WTC11 (cell line): ENCODE measurements at regions not wholly inside any gene's neighbourhood (a gene's known extent, or its start where the extent isn't known, plus 50 kb on each side); places are given as distances from the start of the nearest gene placed in this dataset.

Source experiments
- CREB1 ChIP-seq: sonication (generic); formaldehyde crosslinking; IDR thresholded peaks from 2 replicates; pipeline ENCODE4 v1.8.0; 2023; ENCODE audit warnings: mild to moderate bottlenecking, missing genetic modification reagents
- CTCF ChIP-seq: fragments of 200-600 bp; IDR thresholded peaks from 2 replicates; pipeline ENCODE4 v1.8.0; 2022; ENCODE audit warnings: antibody characterized with exemption
- E2F4 ChIP-seq: sonication (generic); formaldehyde crosslinking; IDR thresholded peaks from 2 replicates; pipeline ENCODE4 v1.8.1; 2022; ENCODE audit warnings: low read depth, mild to moderate bottlenecking, moderate library complexity, missing genetic modification reagents, borderline replicate concordance
- EMX1 ChIP-seq: fragments of 250-450 bp; sonication (Bioruptor Pico); IDR thresholded peaks from 2 replicates; pipeline ENCODE4 v1.8.0; 2021; ENCODE audit warnings: mild to moderate bottlenecking
- GABPB1 ChIP-seq: sonication (generic); formaldehyde crosslinking; IDR thresholded peaks from 2 replicates; pipeline ENCODE4 v1.8.1; 2023; ENCODE audit warnings: mild to moderate bottlenecking, missing genetic modification reagents
- JUN ChIP-seq: sonication (generic); formaldehyde crosslinking; IDR thresholded peaks from 2 replicates; pipeline ENCODE4 v1.8.0; 2023; ENCODE audit warnings: mild to moderate bottlenecking, missing genetic modification reagents
- MAX ChIP-seq: sonication (generic); formaldehyde crosslinking; IDR thresholded peaks from 2 replicates; pipeline ENCODE4 v1.8.0; 2022; ENCODE audit warnings: mild to moderate bottlenecking, missing genetic modification reagents
- SOX15 ChIP-seq: fragments of 250-450 bp; sonication (Bioruptor Pico); IDR thresholded peaks from 2 replicates; pipeline ENCODE4 v1.9.0; 2021; ENCODE audit warnings: mild to moderate bottlenecking
- SP1 ChIP-seq: sonication (generic); formaldehyde crosslinking; conservative IDR thresholded peaks from 2 replicates; pipeline ENCODE4 v1.8.1; 2022; ENCODE audit warnings: missing genetic modification reagents
- TP53 ChIP-seq: sonication (generic); formaldehyde crosslinking; IDR thresholded peaks from 2 replicates; pipeline ENCODE4 v1.8.1; 2023; ENCODE audit warnings: mild to moderate bottlenecking, missing genetic modification reagents
- USF2 ChIP-seq: sonication (generic); formaldehyde crosslinking; IDR thresholded peaks from 2 replicates; pipeline ENCODE4 v1.8.1; 2023; ENCODE audit warnings: mild to moderate bottlenecking, missing genetic modification reagents, moderate library complexity
- ZNF138 ChIP-seq: sonication (generic); formaldehyde crosslinking; conservative IDR thresholded peaks from 2 replicates; pipeline ENCODE4 v1.8.1; 2022; ENCODE audit warnings: mild to moderate bottlenecking, moderate library complexity, missing genetic modification reagents
- ZNF281 ChIP-seq: sonication (generic); formaldehyde crosslinking; IDR thresholded peaks from 2 replicates; pipeline ENCODE4 v1.8.0; 2023; ENCODE audit warnings: mild to moderate bottlenecking, missing genetic modification reagents

- TF ChIP-seq ZNF138 (no peak), JUN (CRISPR knock-in tag) (no peak), E2F4 (CRISPR knock-in tag) (no peak), CTCF (no peak), GABPB1 (CRISPR knock-in tag) (no peak), SOX15 (CRISPR knock-in tag) (no peak), ZNF281 (CRISPR knock-in tag) (no peak), CREB1 (CRISPR knock-in tag) (no peak), TP53 (CRISPR knock-in tag) (no peak), USF2 (no peak), MAX (CRISPR knock-in tag) (no peak), EMX1 (CRISPR knock-in tag) (no peak), SP1 (CRISPR knock-in tag) (no peak)
Measured at GRCh38 chr2:120483355-120483754, 137.4 kb downstream of the INHBB start.
